Body of pancreas (tissue), 4 donors: ENCODE measurements at regions not wholly inside any gene's neighbourhood (a gene's known extent, or its start where the extent isn't known, plus 50 kb on each side); places are given as distances from the start of the nearest gene placed in this dataset.

Experiments used
- ATAC-seq: fragments of 150-250 bp; one replicate; pipeline ENCODE4 v1.9.1; 2016
- DNase-seq, 4 donors: peaks; one replicate each; pipeline ENCODE4 v3.0.0-alpha.2; 2019
- H3K27ac ChIP-seq, 4 donors: fragments of 200-600 bp; sonication (generic); 1 replicate in 3 of 4; 2 replicates in 1 of 4; pipeline versions ENCODE4 v1.5.1 to v1.6.1; 2016 to 2019; ENCODE audit warnings: mild to moderate bottlenecking in 1 of 4, mixed read lengths in 1 of 4, moderate library complexity in 1 of 4
- H3K27me3 ChIP-seq, 2 donors: fragments of 200-600 bp; sonication (generic); one replicate each; pipeline ENCODE4 v1.6.0; 2016; ENCODE audit warnings: mild to moderate bottlenecking in 1 of 2
- H3K36me3 ChIP-seq, 2 donors: fragments of 200-600 bp; sonication (generic); replicated peaks in 1 of 2; 2 replicates each; pipeline ENCODE4 v1.5.1; 2016; ENCODE audit warnings: low read depth in 2 of 2; ENCODE audit not compliant: insufficient read depth in 1 of 2
- H3K4me1 ChIP-seq: fragments of 200-600 bp; sonication (generic); one replicate; pipeline ENCODE4 v1.6.0; 2016
- H3K4me3 ChIP-seq, 2 donors: fragments of 200-600 bp; sonication (generic); 1 replicate in 1 of 2; 2 replicates in 1 of 2; pipeline ENCODE4 v1.5.1; 2016 to 2019
- H3K9me3 ChIP-seq, 3 donors: fragments of 200-600 bp; sonication (generic); 1 replicate in 2 of 3; 2 replicates in 1 of 3; pipeline ENCODE4 v1.5.1; 2016
- CTCF ChIP-seq, 7 experiments: fragments of 450-650 bp in 4 of 7; fragments of 200-600 bp in 3 of 7; sonication (generic) in 3 of 7; IDR thresholded peaks; one replicate each; pipeline ENCODE4 v1.5.1; 2016 to 2019; ENCODE audit warnings: antibody characterized with exemption in 7 of 7
- POLR2A ChIP-seq, 3 donors: fragments of 450-650 bp; IDR thresholded peaks; one replicate each; pipeline ENCODE4 v1.6.1; 2016; ENCODE audit warnings: antibody characterized with exemption in 3 of 3, mild to moderate bottlenecking in 2 of 3
- WGBS, 2 donors: methylation state at CpG; one replicate each; pipeline ENCODE4 v1.1.5; 2017; 5-methylcytosine and 5-hydroxymethylcytosine counted together
- intact Hi-C: fragments of 100-400 bp; cut with DNase I; formaldehyde crosslinking; loops from one replicate; pipeline ENCODE4 v1.15.1; 2023

DNA sequence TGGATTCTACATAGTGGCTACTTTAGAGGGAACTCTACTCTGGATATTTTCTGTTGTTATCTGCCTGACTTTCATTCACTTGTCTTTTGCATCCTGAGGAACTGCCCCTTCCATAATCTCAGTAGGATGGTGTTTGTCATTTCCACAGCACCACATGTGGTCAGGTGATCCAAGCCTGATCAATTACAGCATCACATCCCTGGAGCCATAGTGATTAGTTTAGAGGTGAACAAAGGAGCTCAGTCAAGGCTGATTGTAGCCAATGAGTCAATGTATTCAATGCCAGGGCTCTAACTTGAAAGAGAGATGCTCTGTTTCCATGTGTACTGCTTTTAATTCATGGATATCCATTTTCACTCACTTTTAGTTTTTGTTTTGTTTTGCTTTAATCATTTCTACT lies 478.7 kb upstream of the ADAMTS9 start:
- intact Hi-C loops, result no loop called here
- no peaks in the 10 kb centered on the region for H3K4me1 ChIP-seq
- no peak for TF ChIP-seq POLR2A (IDR thresholded peaks at IDR 0.05)
- TF ChIP-seq CTCF (IDR thresholded peaks at IDR 0.05), result no peak
- no peaks in the 10 kb centered on the region for H3K9me3 ChIP-seq
- H3K27me3 ChIP-seq, result no peaks in the 10 kb centered on the region
- ATAC-seq (no peak), DNase-seq (no peak)
- H3K4me3 ChIP-seq, result no peak overlapping the region
- no peak overlapping the region for H3K27ac ChIP-seq
- H3K36me3 ChIP-seq, result no peaks in the 10 kb centered on the region

- H3K4me3 ChIP-seq, result no peak overlapping the region
- no peaks in the 10 kb centered on the region for H3K4me1 ChIP-seq
- intact Hi-C loops, result no loop called here
- no peaks in the 10 kb centered on the region for H3K36me3 ChIP-seq
- H3K9me3 ChIP-seq, result no peaks in the 10 kb centered on the region
- no peak for DNase-seq
- ATAC-seq, result no peak
- WGBS, 2 donors, result 72 to 80% methylated on average over 3 of the region's 3 CpGs
- no peak overlapping the region for H3K27ac ChIP-seq
- no peaks in the 10 kb centered on the region for H3K27me3 ChIP-seq
- no peak for TF ChIP-seq POLR2A (IDR thresholded peaks at IDR 0.05)
- no peak for TF ChIP-seq CTCF (IDR thresholded peaks at IDR 0.05)
Observed at GRCh38 chr3:65158023-65158422, 470.2 kb upstream of the ADAMTS9 start.

DNA sequence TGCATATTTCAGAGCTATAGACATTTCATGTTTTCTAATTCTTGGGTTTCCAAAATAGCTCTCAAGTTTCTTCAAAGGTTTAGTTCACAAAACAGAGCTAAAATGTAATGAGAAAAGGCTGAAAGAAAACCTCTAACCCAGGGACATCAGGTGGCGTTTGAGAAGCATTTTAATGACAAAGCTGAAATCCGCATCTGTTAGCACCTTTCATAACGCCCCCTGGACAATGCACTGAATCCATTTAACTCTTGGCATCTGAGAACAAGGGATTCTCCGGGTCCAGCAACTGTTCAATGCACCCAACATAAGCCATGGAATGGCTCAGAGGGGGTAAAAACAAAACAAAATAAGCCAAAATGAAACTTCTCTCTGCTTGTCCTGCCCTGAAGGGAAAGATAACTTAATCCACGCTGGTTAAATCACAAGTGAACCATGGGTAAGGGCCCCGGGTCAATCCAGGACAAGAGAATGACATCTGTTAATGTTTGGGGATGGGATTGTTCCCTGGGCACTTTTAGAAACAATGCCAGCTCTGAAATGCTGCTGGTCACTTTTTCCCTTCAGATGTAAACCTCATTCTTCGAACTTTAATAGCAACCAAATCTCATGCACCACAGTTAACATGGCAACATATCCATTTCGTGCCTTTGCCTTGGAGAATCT lies 466.2 kb upstream of the ADAMTS9 start:
- intact Hi-C loops, result no loop called here
- WGBS, 2 donors, result 67 to 69% methylated on average over 8 of the region's 8 CpGs
- DNase-seq, result no peak
- Histone ChIP-seq H3K27ac (no peak overlapping the region), H3K4me3 (no peak overlapping the region), H3K27me3 (no peaks in the 10 kb centered on the region), H3K9me3 (no peaks in the 10 kb centered on the region), H3K4me1 (no peaks in the 10 kb centered on the region), H3K36me3 (no peaks in the 10 kb centered on the region)
- TF ChIP-seq POLR2A (IDR thresholded peaks at IDR 0.05) (no peak), CTCF (IDR thresholded peaks at IDR 0.05) (no peak)
- no peak for ATAC-seq

DNA sequence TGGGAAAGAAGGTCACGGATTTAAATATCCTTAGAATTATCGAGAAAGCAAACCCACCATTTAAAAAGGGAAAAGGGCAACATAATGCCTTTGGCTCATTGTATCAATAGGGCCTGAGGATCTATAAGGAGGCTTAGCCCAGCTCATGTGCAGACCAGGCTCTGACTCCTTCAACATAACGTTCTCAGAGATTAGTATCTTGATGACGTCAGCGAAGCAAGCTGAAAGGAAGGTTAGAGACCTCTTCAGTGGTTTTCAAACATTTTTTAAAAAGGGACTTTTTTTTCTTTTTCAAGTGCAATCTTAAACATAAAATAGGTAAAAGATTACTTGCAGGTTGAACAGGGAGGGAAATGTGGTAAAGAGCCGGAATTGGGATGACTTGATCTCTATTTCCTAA lies 463.9 kb upstream of the ADAMTS9 start:
- H3K4me1 ChIP-seq, result no peaks in the 10 kb centered on the region
- H3K36me3 ChIP-seq, result no peaks in the 10 kb centered on the region
- WGBS, 2 donors, result 77 to 91% methylated on average over 6 of the region's 6 CpGs
- TF ChIP-seq POLR2A (IDR thresholded peaks at IDR 0.05) (no peak), CTCF (IDR thresholded peaks at IDR 0.05) (no peak)
- H3K4me3 ChIP-seq, result no peak overlapping the region
- H3K27me3 ChIP-seq, result no peaks in the 10 kb centered on the region
- DNase-seq, result no peak
- intact Hi-C loops, result no loop called here
- no peak for ATAC-seq
- H3K9me3 ChIP-seq, result no peaks in the 10 kb centered on the region
- no peak overlapping the region for H3K27ac ChIP-seq

DNA sequence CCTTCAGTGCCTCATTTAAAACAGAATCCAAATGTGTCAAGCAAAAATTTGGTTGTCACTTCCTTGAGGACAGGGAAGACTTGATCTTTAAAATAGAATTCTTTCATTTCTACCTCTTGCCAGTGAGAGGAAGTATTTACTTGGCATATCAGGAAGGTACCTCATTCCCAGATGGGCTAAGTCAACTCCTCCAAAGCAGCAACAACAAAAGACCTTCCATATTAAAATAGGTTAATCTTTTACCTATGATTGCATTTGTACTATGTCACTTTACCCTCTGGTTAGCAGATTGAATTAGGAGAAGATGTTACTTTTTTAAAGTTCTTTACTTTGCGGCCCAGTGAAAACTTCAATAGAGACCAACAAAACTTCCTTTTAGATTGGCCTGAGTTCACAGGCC lies 462.1 kb upstream of the ADAMTS9 start:
- Histone ChIP-seq H3K4me1 (peaks cover 4% of the 10 kb centered on the region), H3K27ac (no peak overlapping the region), H3K36me3 (no peaks in the 10 kb centered on the region), H3K4me3 (no peak overlapping the region), H3K9me3 (no peaks in the 10 kb centered on the region), H3K27me3 (no peaks in the 10 kb centered on the region)
- no peak for ATAC-seq
- WGBS, 2 donors, result 91 to 100% methylated on average over 1 of the region's 1 CpG
- TF ChIP-seq POLR2A (IDR thresholded peaks at IDR 0.05) (no peak), CTCF (IDR thresholded peaks at IDR 0.05) (no peak)
- no peak for DNase-seq
- intact Hi-C loops, result no loop called here
